ENCODE measurements at regions not wholly inside any gene's neighbourhood (a gene's known extent, or its start where the extent isn't known, plus 50 kb on each side); places are given as distances from the start of the nearest gene placed in this dataset.

- no peak overlapping the region for H3K4me3 Mint-ChIP-seq (ENCODE audit: unreplicated experiment)
- H3K4me1 ChIP-seq: no peaks in the 10 kb centered on the region
- no TSS peak for BruUV-seq (replicated peaks)
- no peaks in the 10 kb centered on the region for H3K4me1 Mint-ChIP-seq (ENCODE audit: low read depth, unreplicated experiment)
- H3K4me3 ChIP-seq (ENCODE audit: low read depth, low read length): no peak overlapping the region
- TF ChIP-seq, protein P1, sequence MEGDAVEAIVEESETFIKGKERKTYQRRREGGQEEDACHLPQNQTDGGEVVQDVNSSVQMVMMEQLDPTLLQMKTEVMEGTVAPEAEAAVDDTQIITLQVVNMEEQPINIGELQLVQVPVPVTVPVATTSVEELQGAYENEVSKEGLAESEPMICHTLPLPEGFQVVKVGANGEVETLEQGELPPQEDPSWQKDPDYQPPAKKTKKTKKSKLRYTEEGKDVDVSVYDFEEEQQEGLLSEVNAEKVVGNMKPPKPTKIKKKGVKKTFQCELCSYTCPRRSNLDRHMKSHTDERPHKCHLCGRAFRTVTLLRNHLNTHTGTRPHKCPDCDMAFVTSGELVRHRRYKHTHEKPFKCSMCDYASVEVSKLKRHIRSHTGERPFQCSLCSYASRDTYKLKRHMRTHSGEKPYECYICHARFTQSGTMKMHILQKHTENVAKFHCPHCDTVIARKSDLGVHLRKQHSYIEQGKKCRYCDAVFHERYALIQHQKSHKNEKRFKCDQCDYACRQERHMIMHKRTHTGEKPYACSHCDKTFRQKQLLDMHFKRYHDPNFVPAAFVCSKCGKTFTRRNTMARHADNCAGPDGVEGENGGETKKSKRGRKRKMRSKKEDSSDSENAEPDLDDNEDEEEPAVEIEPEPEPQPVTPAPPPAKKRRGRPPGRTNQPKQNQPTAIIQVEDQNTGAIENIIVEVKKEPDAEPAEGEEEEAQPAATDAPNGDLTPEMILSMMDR (IDR thresholded peaks at IDR 0.05; ENCODE audit: insufficient read depth in 1 of 2, low read depth in 1 of 2, low read length in 1 of 2, severe bottlenecking in 1 of 2, unreplicated experiment in 1 of 2): no peak
- peaks cover 6% of the 10 kb centered on the region for H3K9me3 Mint-ChIP-seq (ENCODE audit: unreplicated experiment)
- ChIA-PET CTCF (no interaction called here), POLR2A (no interaction called here)
- no peaks in the 10 kb centered on the region for H3K36me3 ChIP-seq (ENCODE audit: control insufficient read depth, insufficient read depth, low read length)
- no peak overlapping the region for H3K27ac Mint-ChIP-seq (ENCODE audit: unreplicated experiment)
- DNase-seq: no peak
- intact Hi-C loops (cut with micrococcal nuclease; ENCODE audit: unreplicated experiment): no loop called here
- peaks cover 3% of the 10 kb centered on the region for H3K27me3 Mint-ChIP-seq (ENCODE audit: insufficient read depth, unreplicated experiment)
- H3K27me3 ChIP-seq (replicated peaks; ENCODE audit: control insufficient read depth, insufficient read depth, low read length): no peaks in the 10 kb centered on the region
- no peaks in the 10 kb centered on the region for H3K36me3 Mint-ChIP-seq (ENCODE audit: insufficient read depth, unreplicated experiment)
- no peaks in the 10 kb centered on the region for H3K9me3 ChIP-seq
Measured at GRCh38 chr4:4913628-4914027, 54.2 kb downstream of the MSX1 start.

DNA sequence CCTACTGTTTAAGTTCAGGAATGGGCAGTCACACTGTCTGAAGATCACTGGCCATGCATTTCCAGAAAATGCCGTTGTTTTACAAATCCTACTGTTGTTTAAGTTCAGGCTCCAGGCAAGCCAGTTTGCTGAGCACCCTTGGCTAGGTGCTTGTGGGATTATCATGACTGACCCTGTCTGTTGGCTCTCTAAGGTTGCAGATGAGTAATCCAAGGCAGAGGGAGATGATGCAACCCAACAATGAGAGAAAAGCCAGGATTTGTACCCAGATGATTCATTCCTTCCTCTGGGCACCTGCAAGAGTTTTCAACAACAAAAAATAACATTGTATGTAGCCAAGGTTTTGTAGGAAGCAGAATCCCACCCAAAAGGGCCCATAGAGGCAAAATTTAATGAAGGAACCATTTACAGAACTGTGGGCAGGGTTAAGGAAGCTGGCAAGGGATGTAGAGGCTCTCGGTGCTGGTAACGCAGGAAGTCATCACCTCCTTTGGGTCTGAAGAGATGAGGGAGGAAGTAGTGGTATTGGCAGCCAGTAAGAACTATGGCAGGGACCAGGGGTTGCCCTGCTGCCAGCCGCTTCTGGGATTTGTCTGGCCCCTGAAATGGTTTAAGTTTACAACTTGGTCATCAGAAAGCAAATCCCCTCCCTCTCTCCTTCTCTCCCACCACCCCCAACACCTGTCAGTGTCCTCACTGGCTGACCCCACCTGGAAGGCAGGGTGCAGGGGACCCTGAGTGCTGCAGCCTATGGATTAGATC lies 54.8 kb downstream of the MSX1 start:
- Histone ChIP-seq H3K4me1 (no peaks in the 10 kb centered on the region), H3K9me3 (no peaks in the 10 kb centered on the region), H3K4me3 (ENCODE audit: low read depth, low read length) (no peak overlapping the region), H3K36me3 (ENCODE audit: control insufficient read depth, insufficient read depth, low read length) (no peaks in the 10 kb centered on the region), H3K27me3 (replicated peaks; ENCODE audit: control insufficient read depth, insufficient read depth, low read length) (no peaks in the 10 kb centered on the region)
- Mint-ChIP-seq H3K27me3 (ENCODE audit: insufficient read depth, unreplicated experiment) (peaks cover 3% of the 10 kb centered on the region), H3K36me3 (ENCODE audit: insufficient read depth, unreplicated experiment) (no peaks in the 10 kb centered on the region), H3K4me3 (ENCODE audit: unreplicated experiment) (no peak overlapping the region), H3K27ac (ENCODE audit: unreplicated experiment) (no peak overlapping the region), H3K4me1 (ENCODE audit: low read depth, unreplicated experiment) (no peaks in the 10 kb centered on the region), H3K9me3 (ENCODE audit: unreplicated experiment) (peaks cover 6% of the 10 kb centered on the region)
- ChIA-PET CTCF (no interaction called here), POLR2A (no interaction called here)
- intact Hi-C loops (cut with micrococcal nuclease; ENCODE audit: unreplicated experiment): no loop called here
- DNase-seq: no peak
- TF ChIP-seq, protein P1 (IDR thresholded peaks at IDR 0.05; ENCODE audit: insufficient read depth in 1 of 2, low read depth in 1 of 2, low read length in 1 of 2, severe bottlenecking in 1 of 2, unreplicated experiment in 1 of 2): no peak
- BruUV-seq (replicated peaks): no TSS peak

- peaks cover 6% of the 10 kb centered on the region for H3K9me3 Mint-ChIP-seq (ENCODE audit: unreplicated experiment)
- no TSS peak for BruUV-seq (replicated peaks)
- intact Hi-C loops (cut with micrococcal nuclease; ENCODE audit: unreplicated experiment): no loop called here
- Histone ChIP-seq H3K27me3 (replicated peaks; ENCODE audit: control insufficient read depth, insufficient read depth, low read length) (no peaks in the 10 kb centered on the region), H3K9me3 (no peaks in the 10 kb centered on the region), H3K4me3 (ENCODE audit: low read depth, low read length) (no peak overlapping the region), H3K36me3 (ENCODE audit: control insufficient read depth, insufficient read depth, low read length) (no peaks in the 10 kb centered on the region), H3K4me1 (no peaks in the 10 kb centered on the region)
- ChIA-PET CTCF (no interaction called here), POLR2A (no interaction called here)
- no peaks in the 10 kb centered on the region for H3K4me1 Mint-ChIP-seq (ENCODE audit: low read depth, unreplicated experiment)
- no peak overlapping the region for H3K4me3 Mint-ChIP-seq (ENCODE audit: unreplicated experiment)
- TF ChIP-seq, protein P1 (IDR thresholded peaks at IDR 0.05; ENCODE audit: insufficient read depth in 1 of 2, low read depth in 1 of 2, low read length in 1 of 2, severe bottlenecking in 1 of 2, unreplicated experiment in 1 of 2): no peak
- peaks cover 3% of the 10 kb centered on the region for H3K27me3 Mint-ChIP-seq (ENCODE audit: insufficient read depth, unreplicated experiment)
- DNase-seq: no peak
- no peak overlapping the region for H3K27ac Mint-ChIP-seq (ENCODE audit: unreplicated experiment)
- H3K36me3 Mint-ChIP-seq (ENCODE audit: insufficient read depth, unreplicated experiment): no peaks in the 10 kb centered on the region
Measured at GRCh38 chr4:4914965-4915845, 55.7 kb downstream of the MSX1 start.
